ENCODE measurements at regions not wholly inside any gene's neighbourhood (a gene's known extent, or its start where the extent isn't known, plus 50 kb on each side); places are given as distances from the start of the nearest gene placed in this dataset.
A peak's percentile ranks its signal among the peaks of the same experiment; 100 is the strongest.

- FAIRE-seq, result no peak
Measured at GRCh38 chr3:104530934-104531333, 835.8 kb upstream of the ALCAM start.

- no peak for FAIRE-seq
Measured at GRCh38 chr3:104536715-104537114, 830.0 kb upstream of the ALCAM start.

- FAIRE-seq, result no peak
Measured at GRCh38 chr3:104537323-104537722, 829.4 kb upstream of the ALCAM start.

GRCh38 chr3:104546301-104546700 lies 820.4 kb upstream of the ALCAM start:
- no peak for FAIRE-seq

- no peak for FAIRE-seq
Measured at GRCh38 chr3:104547031-104547430, 819.7 kb upstream of the ALCAM start.

- no peak for FAIRE-seq
Measured at GRCh38 chr3:104548401-104548800, 818.3 kb upstream of the ALCAM start.

- no peak for FAIRE-seq
Measured at GRCh38 chr3:104549099-104549714, 817.5 kb upstream of the ALCAM start.

DNA sequence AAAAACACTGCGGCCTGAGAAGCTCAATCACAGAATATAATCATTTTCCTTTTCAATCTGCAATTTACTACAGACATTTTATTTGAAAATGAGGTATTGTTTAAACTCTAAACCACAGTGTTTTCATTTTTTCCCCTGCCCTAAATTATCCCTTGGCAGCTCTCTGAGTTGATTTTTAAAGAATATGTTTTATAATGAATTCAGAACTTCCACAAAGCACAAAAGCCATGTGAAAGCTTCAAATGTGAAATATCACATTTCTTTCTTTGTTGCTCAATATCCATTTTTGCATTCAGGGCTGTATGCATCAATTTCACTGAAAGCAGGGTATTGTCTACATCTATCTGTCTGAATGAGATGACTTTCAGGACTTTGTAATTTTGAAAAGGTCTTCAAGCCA lies 813.6 kb upstream of the ALCAM start:
- FAIRE-seq, result no peak

GRCh38 chr3:104554425-104554824 lies 812.3 kb upstream of the ALCAM start:
- FAIRE-seq, result no peak

DNA sequence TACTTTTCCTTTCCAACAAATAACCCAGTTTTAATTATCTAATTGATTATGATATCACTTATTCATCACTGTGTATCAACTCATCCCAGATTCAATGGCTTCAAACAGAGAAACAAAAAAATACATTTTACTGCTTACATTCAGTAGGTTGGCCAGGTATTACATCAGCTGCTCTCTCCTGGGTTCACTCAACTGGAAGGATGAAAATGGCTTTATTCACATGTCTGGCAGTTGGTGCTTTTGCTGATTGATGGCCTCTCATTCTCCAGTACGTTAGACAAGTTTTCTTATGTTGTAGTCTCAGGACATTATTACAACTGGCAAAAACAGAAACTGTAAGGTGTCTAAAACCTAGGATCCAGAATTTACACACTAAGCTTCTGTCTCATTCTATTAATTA lies 811.0 kb upstream of the ALCAM start:
- no peak for FAIRE-seq

GRCh38 chr3:104556372-104557078 lies 810.2 kb upstream of the ALCAM start:
- no peak for FAIRE-seq

DNA sequence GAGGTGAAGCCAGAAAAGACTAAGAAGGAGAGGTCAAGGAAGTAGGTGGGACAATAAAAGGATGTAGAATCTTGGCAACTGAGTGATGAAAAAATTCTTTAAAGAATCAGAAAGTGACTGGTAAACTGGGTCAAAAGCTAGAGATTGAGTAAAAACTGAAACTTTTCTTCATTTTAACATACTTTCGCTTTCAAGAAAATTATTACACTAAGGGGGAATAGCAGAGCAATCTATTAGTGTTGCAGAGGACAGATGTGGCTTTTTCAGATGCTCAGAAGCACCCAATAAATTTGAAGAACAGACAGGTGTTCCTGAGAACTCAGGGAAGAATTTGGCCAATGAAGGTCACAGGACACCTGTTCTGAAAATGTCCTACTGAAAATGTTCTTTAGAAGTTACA lies 805.4 kb upstream of the ALCAM start:
- no peak for FAIRE-seq

DNA sequence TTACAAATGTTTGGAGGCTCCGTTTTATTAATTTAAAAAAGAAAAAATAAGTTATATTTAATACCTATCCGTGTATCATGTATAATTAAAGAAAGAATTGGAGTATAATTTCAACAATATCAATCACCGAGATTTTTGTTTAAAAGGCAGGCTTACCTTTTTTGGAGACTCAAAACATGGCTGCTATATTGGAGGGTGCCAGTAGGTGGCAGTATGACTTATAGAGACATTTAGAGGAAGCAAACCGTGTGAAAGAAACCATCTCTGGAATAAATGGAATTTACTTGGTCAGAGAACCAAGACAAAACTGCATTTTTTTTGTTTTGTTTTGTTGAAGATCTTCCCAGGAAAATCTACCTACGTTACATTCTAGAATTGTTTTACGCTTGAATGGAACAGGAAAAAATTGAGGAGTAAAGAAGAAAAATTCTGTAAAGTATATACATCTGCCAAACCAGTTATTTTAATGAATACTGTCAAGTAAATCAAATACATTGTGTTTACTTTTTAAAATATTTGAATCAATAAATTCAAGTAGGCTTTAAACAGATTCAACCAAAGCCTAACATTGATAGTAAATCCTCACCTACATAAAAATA lies 802.6 kb upstream of the ALCAM start:
- peak; percentile 61 for FAIRE-seq

GRCh38 chr3:104566054-104566453 lies 800.7 kb upstream of the ALCAM start:
- FAIRE-seq, result no peak

GRCh38 chr3:104575634-104576033 lies 791.1 kb upstream of the ALCAM start:
- FAIRE-seq, result no peak

DNA sequence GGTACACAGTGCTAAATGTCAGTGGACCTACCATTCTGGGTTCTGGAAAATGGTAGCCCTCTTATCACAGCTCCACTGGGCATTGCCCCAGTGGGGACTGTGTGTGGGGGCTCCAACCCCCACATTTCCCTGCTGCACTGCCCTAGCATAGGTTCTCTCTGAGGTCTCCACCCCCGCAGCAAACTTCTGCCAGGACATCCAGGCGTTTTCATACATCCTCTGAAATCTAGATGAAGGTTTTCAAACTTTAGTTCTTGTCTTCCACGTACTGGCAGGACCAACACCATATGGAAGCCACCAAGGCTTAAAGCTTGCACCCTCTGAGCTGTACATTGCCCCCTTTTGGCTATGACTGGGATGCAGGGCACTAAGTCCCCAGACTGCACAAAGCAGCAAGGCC lies 788.2 kb upstream of the ALCAM start:
- FAIRE-seq, result no peak

GRCh38 chr3:104582092-104582491 lies 784.6 kb upstream of the ALCAM start:
- FAIRE-seq, result no peak

DNA sequence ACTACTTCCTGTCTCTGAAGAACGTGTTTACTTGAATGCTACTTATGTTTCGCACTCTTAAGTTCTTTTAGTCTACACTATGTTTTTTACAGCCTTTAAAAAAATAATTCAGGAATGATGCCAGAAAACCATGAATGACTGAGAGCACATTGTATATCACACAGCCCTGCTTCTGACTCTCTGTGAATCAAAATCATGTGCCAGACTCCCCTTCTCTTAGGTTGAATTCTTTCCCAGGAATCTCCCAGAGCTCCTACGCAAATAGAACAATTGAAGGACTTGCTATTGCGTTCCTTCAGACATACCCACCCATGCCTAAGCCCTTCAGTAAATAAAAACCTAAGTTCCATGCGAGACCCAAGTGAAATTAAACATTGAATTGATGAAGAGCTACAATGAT lies 782.0 kb upstream of the ALCAM start:
- FAIRE-seq, result no peak

- FAIRE-seq, result no peak
Measured at GRCh38 chr3:104586344-104586743, 780.4 kb upstream of the ALCAM start.

- FAIRE-seq, result no peak
Measured at GRCh38 chr3:104588442-104588841, 778.3 kb upstream of the ALCAM start.

DNA sequence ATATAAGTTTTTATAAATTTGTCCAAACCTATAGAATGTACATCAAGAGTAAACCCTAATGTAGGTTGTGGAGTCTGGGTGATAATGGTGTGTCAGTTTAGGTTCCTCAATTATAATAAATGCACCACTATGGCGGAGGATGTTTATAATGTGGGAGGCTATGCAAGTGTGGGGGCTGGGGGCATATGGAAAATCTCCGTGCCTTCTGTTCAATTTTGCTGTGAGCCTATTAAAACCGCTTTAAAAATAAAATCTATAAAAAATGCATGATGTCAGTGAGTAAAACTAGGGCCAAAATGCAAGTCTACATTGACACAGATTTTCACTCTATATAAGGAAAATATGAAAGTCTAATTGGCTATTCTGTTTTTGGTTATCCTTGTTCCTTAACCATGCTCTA lies 774.9 kb upstream of the ALCAM start:
- no peak for FAIRE-seq

DNA sequence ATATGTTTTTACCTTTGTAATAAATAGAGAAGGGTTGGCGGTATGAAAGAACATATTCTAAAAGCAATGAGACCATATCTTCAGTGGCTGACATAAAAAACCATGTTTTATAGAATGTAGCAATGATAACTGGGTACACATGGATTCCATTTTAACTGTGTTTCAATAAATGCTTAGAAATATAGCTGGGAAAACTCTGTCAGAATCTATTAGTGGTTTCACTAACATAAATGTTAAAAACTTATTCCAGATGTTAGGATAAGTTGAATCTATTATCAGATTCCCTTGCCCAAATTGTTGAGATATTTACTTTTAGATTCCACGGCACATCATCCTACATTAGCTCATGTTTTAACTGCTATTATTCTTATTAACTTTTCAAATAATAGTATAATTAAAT lies 772.2 kb upstream of the ALCAM start:
- FAIRE-seq, result no peak

- no peak for FAIRE-seq
Measured at GRCh38 chr3:104596054-104596453, 770.7 kb upstream of the ALCAM start.

GRCh38 chr3:104596551-104596950 lies 770.2 kb upstream of the ALCAM start:
- no peak for FAIRE-seq

Data from colon (tissue), 2 donors.